ENCODE measurements at regions not wholly inside any gene's neighbourhood (a gene's known extent, or its start where the extent isn't known, plus 50 kb on each side); places are given as distances from the start of the nearest gene placed in this dataset.
"Not testable (repeated sequence)": the region's sequence is repeated elsewhere in the genome, so short reads cannot be mapped to it uniquely, and the experiment has no call there.

GRCh38 chrX:43423876-43424275 lies 232.2 kb upstream of the MAOA start:
- no peak for DNase-seq (ENCODE audit: extremely low read depth, low read depth)
- TF ChIP-seq CTCF (IDR thresholded peaks at IDR 0.05; ENCODE audit: low read depth, low read length, missing control alignments), result no peak
- no peak overlapping the region for H3K4me3 ChIP-seq (replicated peaks; ENCODE audit: low read depth, low read length)

- H3K4me3 ChIP-seq (replicated peaks; ENCODE audit: low read depth, low read length), result no peak overlapping the region
- DNase-seq (ENCODE audit: extremely low read depth, low read depth), result no peak
- no peak for TF ChIP-seq CTCF (IDR thresholded peaks at IDR 0.05; ENCODE audit: low read depth, low read length, missing control alignments)
Observed at GRCh38 chrX:43436517-43436916, 219.6 kb upstream of the MAOA start.

GRCh38 chrX:43446752-43447151 lies 209.3 kb upstream of the MAOA start:
- no peak for DNase-seq (ENCODE audit: extremely low read depth, low read depth)
- TF ChIP-seq CTCF (IDR thresholded peaks at IDR 0.05; ENCODE audit: low read depth, low read length, missing control alignments), result no peak
- no peak overlapping the region for H3K4me3 ChIP-seq (replicated peaks; ENCODE audit: low read depth, low read length)

- H3K4me3 ChIP-seq (replicated peaks; ENCODE audit: low read depth, low read length), result no peak overlapping the region
- no peak for TF ChIP-seq CTCF (IDR thresholded peaks at IDR 0.05; ENCODE audit: low read depth, low read length, missing control alignments)
- no peak for DNase-seq (ENCODE audit: extremely low read depth, low read depth)
Observed at GRCh38 chrX:43448688-43449087, 207.4 kb upstream of the MAOA start.

- DNase-seq (ENCODE audit: extremely low read depth, low read depth), result no peak
- H3K4me3 ChIP-seq (replicated peaks; ENCODE audit: low read depth, low read length), result no peak overlapping the region
- no peak for TF ChIP-seq CTCF (IDR thresholded peaks at IDR 0.05; ENCODE audit: low read depth, low read length, missing control alignments)
Observed at GRCh38 chrX:43450355-43450754, 205.7 kb upstream of the MAOA start.

- H3K4me3 ChIP-seq (replicated peaks; ENCODE audit: low read depth, low read length); DNase-seq (ENCODE audit: extremely low read depth, low read depth): not testable (repeated sequence)
Observed at GRCh38 chrX:43451976-43452686, 204.0 kb upstream of the MAOA start.

- no peak for DNase-seq (ENCODE audit: extremely low read depth, low read depth)
- H3K4me3 ChIP-seq (replicated peaks; ENCODE audit: low read depth, low read length), result no peak overlapping the region
- no peak for TF ChIP-seq CTCF (IDR thresholded peaks at IDR 0.05; ENCODE audit: low read depth, low read length, missing control alignments)
Observed at GRCh38 chrX:43456063-43456462, 200.0 kb upstream of the MAOA start.

Measured in HFF-Myc (cell line).